HEK293 (cell line): ENCODE measurements at regions not wholly inside any gene's neighbourhood (a gene's known extent, or its start where the extent isn't known, plus 50 kb on each side); places are given as distances from the start of the nearest gene placed in this dataset.

Source experiments
- CTCF ChIA-PET: fragments of 350-600 bp; formaldehyde crosslinking; extraction: SDS; loops from one replicate; lab custom pipeline; 2021; ENCODE audit warnings: antibody characterized with exemption; lab: Yijun Ruan, JAX
- POLR2A ChIA-PET: fragments of 300-600 bp; formaldehyde crosslinking; extraction: SDS; loops from one replicate; lab custom pipeline; 2020; ENCODE audit warnings: antibody characterized with exemption, inconsistent platforms; lab: Yijun Ruan, JAX
- H3K27ac ChIP-seq: fragments of 200-500 bp; sonication (Bioruptor generic); 2 replicates; pipeline ENCODE4 v1.5.1; 2014; ENCODE audit warnings: low read depth, low read length, control low read depth, inconsistent platforms; ENCODE audit errors: extremely low read depth
- H3K36me3 ChIP-seq, 2 experiments: fragments of 200-500 bp in 1 of 2; sonication (Bioruptor generic) in 1 of 2; 1 replicate in 1 of 2; 2 replicates in 1 of 2; pipeline ENCODE4 v1.5.1; 2014 to 2017; ENCODE audit warnings: inconsistent platforms in 2 of 2, low read length in 2 of 2; ENCODE audit not compliant: control insufficient read depth in 2 of 2, insufficient read depth in 1 of 2
- H3K4me1 ChIP-seq: fragments of 200-500 bp; sonication (Bioruptor generic); 2 replicates; pipeline ENCODE4 v1.5.1; 2014; ENCODE audit warnings: mild to moderate bottlenecking, low read length, inconsistent platforms; ENCODE audit not compliant: control insufficient read depth, insufficient read depth
- H3K4me3 ChIP-seq: 2 replicates; pipeline ENCODE4 v1.5.1; 2011; ENCODE audit warnings: low read depth, mild to moderate bottlenecking, control low read depth, low read length, moderate library complexity
- H3K9me3 ChIP-seq: fragments of 200-500 bp; sonication (Bioruptor generic); 2 replicates; pipeline ENCODE4 v1.5.1; 2014; ENCODE audit warnings: low read depth, low read length, inconsistent platforms; ENCODE audit not compliant: control insufficient read depth, insufficient read depth
- CTCF ChIP-seq: fragments of 450-650 bp; formaldehyde crosslinking; IDR thresholded peaks from 2 replicates; pipeline ENCODE4 v1.5.1; 2016; ENCODE audit warnings: missing biosample characterization, missing genetic modification characterization
- GLI2 ChIP-seq: fragments of 450-650 bp; formaldehyde crosslinking; IDR thresholded peaks from 2 replicates; pipeline ENCODE4; 2017; ENCODE audit warnings: missing biosample characterization, missing genetic modification characterization, low read depth, borderline replicate concordance
- KLF16 ChIP-seq: fragments of 450-650 bp; formaldehyde crosslinking; IDR thresholded peaks from 2 replicates; pipeline ENCODE4 v1.5.1; 2017; ENCODE audit warnings: missing biosample characterization, missing genetic modification characterization
- MEIS1 ChIP-seq: sonication (generic); formaldehyde crosslinking; IDR thresholded peaks from 2 replicates; pipeline ENCODE4 v1.8.1; 2022; ENCODE audit warnings: missing genetic modification reagents, mild to moderate bottlenecking, borderline replicate concordance
- SALL2 ChIP-seq: fragments of 450-650 bp; formaldehyde crosslinking; IDR thresholded peaks from 2 replicates; pipeline ENCODE4 v1.5.0; 2017; ENCODE audit warnings: missing biosample characterization, mild to moderate bottlenecking, missing genetic modification characterization, borderline replicate concordance
- TCF7L2 ChIP-seq: IDR thresholded peaks from 2 replicates; pipeline ENCODE4 v1.6.1; 2011; ENCODE audit warnings: low read depth, mild to moderate bottlenecking, inconsistent platforms, low read length, moderate library complexity, borderline replicate concordance
- ZBTB7A ChIP-seq: fragments of 450-650 bp; formaldehyde crosslinking; IDR thresholded peaks from 2 replicates; pipeline ENCODE4 v1.5.1; 2016; ENCODE audit warnings: low read depth, missing biosample characterization, missing genetic modification characterization
- ZNF121 ChIP-seq: fragments of 450-650 bp; formaldehyde crosslinking; IDR thresholded peaks from 2 replicates; pipeline ENCODE4 v1.5.1; 2016; ENCODE audit warnings: missing biosample characterization, missing genetic modification characterization
- ZNF148 ChIP-seq: fragments of 450-650 bp; formaldehyde crosslinking; IDR thresholded peaks from 2 replicates; pipeline ENCODE4 v1.5.0; 2017; ENCODE audit warnings: missing biosample characterization, missing genetic modification characterization, borderline replicate concordance
- ZNF157 ChIP-seq: fragments of 450-650 bp; formaldehyde crosslinking; IDR thresholded peaks from 2 replicates; pipeline ENCODE4 v1.5.1; 2016; ENCODE audit warnings: missing biosample characterization, missing genetic modification characterization
- ZNF202 ChIP-seq: fragments of 450-650 bp; formaldehyde crosslinking; IDR thresholded peaks from 2 replicates; pipeline ENCODE4 v1.5.1; 2016; ENCODE audit warnings: missing biosample characterization, missing genetic modification characterization, borderline replicate concordance
- ZNF518A ChIP-seq: fragments of 450-650 bp; formaldehyde crosslinking; conservative IDR thresholded peaks from 2 replicates; pipeline ENCODE4 v1.5.1; 2016; ENCODE audit warnings: low read depth, missing biosample characterization, missing genetic modification characterization
- ZNF571 ChIP-seq: fragments of 450-650 bp; formaldehyde crosslinking; IDR thresholded peaks from 2 replicates; pipeline ENCODE4 v1.5.0; 2017; ENCODE audit warnings: missing biosample characterization, missing genetic modification characterization
- ZNF600 ChIP-seq: fragments of 450-650 bp; formaldehyde crosslinking; IDR thresholded peaks from 2 replicates; pipeline ENCODE4 v1.5.1; 2016; ENCODE audit warnings: missing biosample characterization, missing genetic modification characterization
- ZNF670 ChIP-seq: fragments of 450-650 bp; formaldehyde crosslinking; IDR thresholded peaks from 2 replicates; pipeline ENCODE4 v1.5.1; 2016; ENCODE audit warnings: missing biosample characterization, missing genetic modification characterization, low read depth
- ZNF747 ChIP-seq: fragments of 450-650 bp; formaldehyde crosslinking; IDR thresholded peaks from 2 replicates; pipeline ENCODE4 v1.5.1; 2016; ENCODE audit warnings: missing biosample characterization, missing genetic modification characterization
- ZSCAN23 ChIP-seq: fragments of 450-650 bp; formaldehyde crosslinking; IDR thresholded peaks from 2 replicates; pipeline ENCODE4 v1.5.1; 2016; ENCODE audit warnings: missing biosample characterization, missing genetic modification characterization
- TF ChIP-seq, protein P1 (sequence below): fragments of 450-650 bp; formaldehyde crosslinking; IDR thresholded peaks from 2 replicates; pipeline ENCODE4 v1.5.1; 2017; ENCODE audit warnings: missing biosample characterization, missing genetic modification characterization

GRCh38 chr2:31664949-31665724, 84.4 kb upstream of the SRD5A2 start (continued):
- TF ChIP-seq ZNF747 (tag by site-specific recombination) = no peak
- TF ChIP-seq, protein P1, sequence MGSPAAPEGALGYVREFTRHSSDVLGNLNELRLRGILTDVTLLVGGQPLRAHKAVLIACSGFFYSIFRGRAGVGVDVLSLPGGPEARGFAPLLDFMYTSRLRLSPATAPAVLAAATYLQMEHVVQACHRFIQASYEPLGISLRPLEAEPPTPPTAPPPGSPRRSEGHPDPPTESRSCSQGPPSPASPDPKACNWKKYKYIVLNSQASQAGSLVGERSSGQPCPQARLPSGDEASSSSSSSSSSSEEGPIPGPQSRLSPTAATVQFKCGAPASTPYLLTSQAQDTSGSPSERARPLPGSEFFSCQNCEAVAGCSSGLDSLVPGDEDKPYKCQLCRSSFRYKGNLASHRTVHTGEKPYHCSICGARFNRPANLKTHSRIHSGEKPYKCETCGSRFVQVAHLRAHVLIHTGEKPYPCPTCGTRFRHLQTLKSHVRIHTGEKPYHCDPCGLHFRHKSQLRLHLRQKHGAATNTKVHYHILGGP (tag by site-specific recombination) = no peak
- TF ChIP-seq MEIS1 (CRISPR knock-in tag) = no peak
- no peak for TF ChIP-seq TCF7L2
- TF ChIP-seq ZNF670 = no peak

- Histone ChIP-seq H3K27ac (no peak overlapping the region), H3K9me3 (no peaks in the 10 kb centered on the region), H3K36me3 (no peaks in the 10 kb centered on the region), H3K4me1 (no peaks in the 10 kb centered on the region), H3K4me3 (no peak overlapping the region)
- CTCF ChIA-PET = interaction anchor here (0.7 kb wide), 1 partner anchor 948 kb away, joined by 3 read pairs; no protein-coding TSS in a partner anchor
- no peak for TF ChIP-seq ZNF157 (tag by site-specific recombination)
- no peak for TF ChIP-seq ZNF148 (tag by site-specific recombination)
- no peak for TF ChIP-seq ZNF600
- TF ChIP-seq ZNF571 = no peak
- TF ChIP-seq ZBTB7A (tag by site-specific recombination) = no peak
- no peak for TF ChIP-seq ZNF121 (tag by site-specific recombination)
- no peak for TF ChIP-seq ZSCAN23 (tag by site-specific recombination)
- TF ChIP-seq ZNF518A (tag by site-specific recombination) = no peak
- no peak for TF ChIP-seq ZNF202
- POLR2A ChIA-PET = no interaction called here
Observed at GRCh38 chr2:31660812-31661335, 80.1 kb upstream of the SRD5A2 start.

DNA sequence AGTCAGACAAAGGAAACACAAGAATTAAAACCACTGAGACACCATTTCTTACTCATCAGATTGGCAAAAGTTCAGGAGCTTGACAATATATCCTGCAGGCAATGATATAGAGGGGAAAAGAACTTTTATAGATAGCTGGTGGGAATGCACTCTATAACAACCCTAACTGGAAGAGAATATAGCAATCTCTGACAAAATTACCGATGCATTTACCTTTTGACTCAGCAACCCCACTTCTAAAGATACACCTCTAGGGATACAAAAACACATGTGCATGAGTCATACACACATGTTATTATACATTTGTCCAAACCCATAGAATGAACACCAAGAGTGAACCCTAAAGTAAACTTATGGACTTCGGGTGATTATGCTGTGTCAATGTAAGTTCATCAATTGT, 79.4 kb upstream of the SRD5A2 start:
- Histone ChIP-seq H3K4me1 (no peaks in the 10 kb centered on the region), H3K9me3 (no peaks in the 10 kb centered on the region), H3K27ac (no peak overlapping the region), H3K36me3 (no peaks in the 10 kb centered on the region), H3K4me3 (no peak overlapping the region)
- no peak for TF ChIP-seq KLF16 (tag by site-specific recombination)
- no peak for TF ChIP-seq GLI2 (tag by site-specific recombination)
- TF ChIP-seq SALL2 (tag by site-specific recombination) = no peak
- TF ChIP-seq CTCF = no peak
- POLR2A ChIA-PET = no interaction called here
- CTCF ChIA-PET = interaction anchor here (0.7 kb wide), 1 partner anchor 948 kb away, joined by 3 read pairs; no protein-coding TSS in a partner anchor
